ENCODE measurements at regions not wholly inside any gene's neighbourhood (a gene's known extent, or its start where the extent isn't known, plus 50 kb on each side); places are given as distances from the start of the nearest gene placed in this dataset.

DNA sequence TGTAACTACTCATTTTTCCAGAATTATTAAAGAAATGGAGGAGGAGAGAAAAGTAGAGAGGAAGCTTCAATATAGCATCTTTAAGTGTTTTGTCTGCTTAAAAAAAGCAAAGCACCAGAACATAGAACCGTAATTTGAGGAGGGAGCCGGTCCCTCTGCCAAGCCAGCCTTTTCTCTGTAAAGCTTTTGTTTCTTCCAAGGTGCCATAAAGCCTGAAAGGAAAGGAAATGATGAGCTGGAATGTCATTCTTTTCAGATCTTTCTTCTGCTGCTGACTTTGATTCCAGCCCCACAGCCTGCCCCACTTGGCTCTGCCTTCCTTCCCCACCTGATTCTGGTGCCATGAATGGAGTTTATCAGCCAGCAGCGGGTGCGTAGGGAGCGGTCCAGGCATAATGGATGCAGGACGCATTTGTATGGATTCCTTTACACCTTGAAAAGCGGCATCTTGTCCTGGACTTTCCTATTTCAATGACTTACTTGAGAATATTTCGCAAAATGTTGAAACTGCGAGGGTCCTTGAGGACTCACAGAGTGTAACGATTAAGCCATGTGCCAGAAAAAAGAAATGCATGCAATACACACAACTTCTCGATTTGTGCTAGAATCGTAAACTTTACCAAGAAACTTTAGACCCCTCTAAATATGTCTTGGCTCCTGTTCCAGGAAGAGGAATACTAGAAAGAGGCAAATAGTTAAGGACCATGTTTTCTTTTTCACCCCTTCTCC, 569.5 kb upstream of the MGMT start:
- CTCF ChIA-PET = no interaction called here
- no peak for DNase-seq
- Histone ChIP-seq H4K20me1 (ENCODE audit: insufficient read depth) (no peaks in the 10 kb centered on the region), H3K27me3 (ENCODE audit: insufficient read depth) (no peaks in the 10 kb centered on the region), H2AFZ (ENCODE audit: low read depth) (no peak overlapping the region), H3K9me3 (no peaks in the 10 kb centered on the region), H3K4me2 (no peak overlapping the region), H3K9me2 (no peaks in the 10 kb centered on the region), H3K4me3 (ENCODE audit: low read depth in 2 of 2, low read length in 1 of 2) (no peak overlapping the region), H3K79me2 (ENCODE audit: insufficient read depth) (no peaks in the 10 kb centered on the region), H3K36me3 (replicated peaks in 1 of 2; ENCODE audit: control insufficient read depth in 1 of 2, insufficient read depth in 2 of 2, low read length in 1 of 2) (no peaks in the 10 kb centered on the region), H3K9ac (no peak overlapping the region), H3K27ac (ENCODE audit: low read depth in 2 of 2, low read length in 1 of 2) (no peak overlapping the region), H3K4me1 (ENCODE audit: control insufficient read depth in 1 of 2, insufficient read depth in 2 of 2, low read depth in 1 of 2, low read length in 1 of 2) (no peaks in the 10 kb centered on the region), H3F3A (replicated peaks; ENCODE audit: insufficient read depth) (no peaks in the 10 kb centered on the region)
- TF ChIP-seq, protein P1, sequence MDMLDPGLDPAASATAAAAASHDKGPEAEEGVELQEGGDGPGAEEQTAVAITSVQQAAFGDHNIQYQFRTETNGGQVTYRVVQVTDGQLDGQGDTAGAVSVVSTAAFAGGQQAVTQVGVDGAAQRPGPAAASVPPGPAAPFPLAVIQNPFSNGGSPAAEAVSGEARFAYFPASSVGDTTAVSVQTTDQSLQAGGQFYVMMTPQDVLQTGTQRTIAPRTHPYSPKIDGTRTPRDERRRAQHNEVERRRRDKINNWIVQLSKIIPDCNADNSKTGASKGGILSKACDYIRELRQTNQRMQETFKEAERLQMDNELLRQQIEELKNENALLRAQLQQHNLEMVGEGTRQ (IDR thresholded peaks at IDR 0.05; ENCODE audit: borderline replicate concordance, low read depth, low read length) = no peak
- no peak for TF ChIP-seq NFIC (IDR thresholded peaks at IDR 0.05; ENCODE audit: borderline replicate concordance)
- TF ChIP-seq, protein P2, sequence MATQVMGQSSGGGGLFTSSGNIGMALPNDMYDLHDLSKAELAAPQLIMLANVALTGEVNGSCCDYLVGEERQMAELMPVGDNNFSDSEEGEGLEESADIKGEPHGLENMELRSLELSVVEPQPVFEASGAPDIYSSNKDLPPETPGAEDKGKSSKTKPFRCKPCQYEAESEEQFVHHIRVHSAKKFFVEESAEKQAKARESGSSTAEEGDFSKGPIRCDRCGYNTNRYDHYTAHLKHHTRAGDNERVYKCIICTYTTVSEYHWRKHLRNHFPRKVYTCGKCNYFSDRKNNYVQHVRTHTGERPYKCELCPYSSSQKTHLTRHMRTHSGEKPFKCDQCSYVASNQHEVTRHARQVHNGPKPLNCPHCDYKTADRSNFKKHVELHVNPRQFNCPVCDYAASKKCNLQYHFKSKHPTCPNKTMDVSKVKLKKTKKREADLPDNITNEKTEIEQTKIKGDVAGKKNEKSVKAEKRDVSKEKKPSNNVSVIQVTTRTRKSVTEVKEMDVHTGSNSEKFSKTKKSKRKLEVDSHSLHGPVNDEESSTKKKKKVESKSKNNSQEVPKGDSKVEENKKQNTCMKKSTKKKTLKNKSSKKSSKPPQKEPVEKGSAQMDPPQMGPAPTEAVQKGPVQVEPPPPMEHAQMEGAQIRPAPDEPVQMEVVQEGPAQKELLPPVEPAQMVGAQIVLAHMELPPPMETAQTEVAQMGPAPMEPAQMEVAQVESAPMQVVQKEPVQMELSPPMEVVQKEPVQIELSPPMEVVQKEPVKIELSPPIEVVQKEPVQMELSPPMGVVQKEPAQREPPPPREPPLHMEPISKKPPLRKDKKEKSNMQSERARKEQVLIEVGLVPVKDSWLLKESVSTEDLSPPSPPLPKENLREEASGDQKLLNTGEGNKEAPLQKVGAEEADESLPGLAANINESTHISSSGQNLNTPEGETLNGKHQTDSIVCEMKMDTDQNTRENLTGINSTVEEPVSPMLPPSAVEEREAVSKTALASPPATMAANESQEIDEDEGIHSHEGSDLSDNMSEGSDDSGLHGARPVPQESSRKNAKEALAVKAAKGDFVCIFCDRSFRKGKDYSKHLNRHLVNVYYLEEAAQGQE (IDR thresholded peaks at IDR 0.05; ENCODE audit: low read depth, low read length) = no peak
- no peak for TF ChIP-seq RFX5 (IDR thresholded peaks at IDR 0.05; ENCODE audit: low read length)
- no peak for TF ChIP-seq MEF2A (IDR thresholded peaks at IDR 0.05; ENCODE audit: borderline replicate concordance, low read depth)
- no peak for TF ChIP-seq RAD21 (IDR thresholded peaks at IDR 0.05; ENCODE audit: low read length)
- no peak for TF ChIP-seq PBX3 (IDR thresholded peaks at IDR 0.05)
- no peak for TF ChIP-seq RXRA (IDR thresholded peaks at IDR 0.05; ENCODE audit: borderline replicate concordance, low read depth)
- TF ChIP-seq ZBTB33 (IDR thresholded peaks at IDR 0.05; ENCODE audit: borderline replicate concordance, low read depth) = no peak
- TF ChIP-seq SMC3 (IDR thresholded peaks at IDR 0.05; ENCODE audit: low read depth, low read length) = no peak
- TF ChIP-seq, protein P3, sequence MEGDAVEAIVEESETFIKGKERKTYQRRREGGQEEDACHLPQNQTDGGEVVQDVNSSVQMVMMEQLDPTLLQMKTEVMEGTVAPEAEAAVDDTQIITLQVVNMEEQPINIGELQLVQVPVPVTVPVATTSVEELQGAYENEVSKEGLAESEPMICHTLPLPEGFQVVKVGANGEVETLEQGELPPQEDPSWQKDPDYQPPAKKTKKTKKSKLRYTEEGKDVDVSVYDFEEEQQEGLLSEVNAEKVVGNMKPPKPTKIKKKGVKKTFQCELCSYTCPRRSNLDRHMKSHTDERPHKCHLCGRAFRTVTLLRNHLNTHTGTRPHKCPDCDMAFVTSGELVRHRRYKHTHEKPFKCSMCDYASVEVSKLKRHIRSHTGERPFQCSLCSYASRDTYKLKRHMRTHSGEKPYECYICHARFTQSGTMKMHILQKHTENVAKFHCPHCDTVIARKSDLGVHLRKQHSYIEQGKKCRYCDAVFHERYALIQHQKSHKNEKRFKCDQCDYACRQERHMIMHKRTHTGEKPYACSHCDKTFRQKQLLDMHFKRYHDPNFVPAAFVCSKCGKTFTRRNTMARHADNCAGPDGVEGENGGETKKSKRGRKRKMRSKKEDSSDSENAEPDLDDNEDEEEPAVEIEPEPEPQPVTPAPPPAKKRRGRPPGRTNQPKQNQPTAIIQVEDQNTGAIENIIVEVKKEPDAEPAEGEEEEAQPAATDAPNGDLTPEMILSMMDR (IDR thresholded peaks at IDR 0.05) = no peak
- no peak for TF ChIP-seq MXI1 (IDR thresholded peaks at IDR 0.05; ENCODE audit: low read depth, low read length)
- TF ChIP-seq SIN3A (IDR thresholded peaks at IDR 0.05; ENCODE audit: borderline replicate concordance, low read depth, low read length) = no peak
- no peak for TF ChIP-seq POLR2AphosphoS5 (IDR thresholded peaks at IDR 0.05; ENCODE audit: low read depth, low read length)
- TF ChIP-seq FOSL2 (IDR thresholded peaks at IDR 0.05; ENCODE audit: borderline replicate concordance, low read depth) = no peak
- no peak for TF ChIP-seq FOXJ3 (CRISPR knock-in tag; IDR thresholded peaks at IDR 0.05)
- no peak for TF ChIP-seq MAX (IDR thresholded peaks at IDR 0.05; ENCODE audit: low read depth)
- TF ChIP-seq RCOR1 (IDR thresholded peaks at IDR 0.05; ENCODE audit: low read length) = no peak
- TF ChIP-seq GABPA (IDR thresholded peaks at IDR 0.05; ENCODE audit: low read depth) = no peak
- no peak for TF ChIP-seq GATA2 (CRISPR knock-in tag; IDR thresholded peaks at IDR 0.05)
- WGBS (ENCODE audit: low lambda C conversion rate) = 24% methylated on average over 12 of the region's 12 CpGs
- POLR2A ChIA-PET = no interaction called here
